Stimulated activated CD8-positive, alpha-beta memory T cell treated with anti-CD3 and anti-CD28 coated beads, Interleukin-12 subunit alpha, Interleukin-12 subunit beta, amount 100 ng/mL, for 24 hours (primary cell): ENCODE measurements at regions not wholly inside any gene's neighbourhood (a gene's known extent, or its start where the extent isn't known, plus 50 kb on each side); places are given as distances from the start of the nearest gene placed in this dataset.

Experiments used
- DNase-seq: peaks from one replicate; pipeline ENCODE4 v3.0.0-alpha.2; 2020; ENCODE audit errors: extremely low read depth

DNA sequence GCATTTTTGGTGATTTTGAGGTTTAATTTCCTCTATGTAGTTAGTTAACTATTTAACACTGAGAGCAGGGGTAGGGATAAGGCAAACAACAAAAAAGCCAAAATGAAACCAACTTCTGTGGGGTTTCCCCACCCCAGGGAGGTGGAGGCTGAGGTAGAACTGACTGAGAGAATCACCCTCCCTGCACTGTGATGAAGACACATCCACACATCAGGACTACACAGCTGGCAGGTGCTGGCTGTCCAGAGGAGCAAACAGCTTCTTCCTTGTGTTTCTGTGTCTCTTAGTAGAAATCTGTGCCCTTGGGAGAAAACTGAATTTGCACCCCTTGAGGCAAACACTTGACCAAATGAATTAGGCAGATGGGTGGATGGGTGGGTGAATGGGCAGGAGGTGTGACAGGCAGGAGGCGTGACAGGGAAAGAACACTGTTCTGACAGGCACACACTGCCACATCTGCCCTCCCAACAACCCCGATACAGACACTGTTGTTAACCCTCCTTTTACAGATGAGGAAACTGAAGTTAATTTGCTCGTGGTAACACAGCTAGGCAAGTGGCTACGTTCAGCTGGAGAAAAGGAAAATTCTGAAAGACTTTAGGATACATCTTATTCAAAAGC is 62.9 kb upstream of the AMZ2 start:
- DNase-seq, result no peak

DNA sequence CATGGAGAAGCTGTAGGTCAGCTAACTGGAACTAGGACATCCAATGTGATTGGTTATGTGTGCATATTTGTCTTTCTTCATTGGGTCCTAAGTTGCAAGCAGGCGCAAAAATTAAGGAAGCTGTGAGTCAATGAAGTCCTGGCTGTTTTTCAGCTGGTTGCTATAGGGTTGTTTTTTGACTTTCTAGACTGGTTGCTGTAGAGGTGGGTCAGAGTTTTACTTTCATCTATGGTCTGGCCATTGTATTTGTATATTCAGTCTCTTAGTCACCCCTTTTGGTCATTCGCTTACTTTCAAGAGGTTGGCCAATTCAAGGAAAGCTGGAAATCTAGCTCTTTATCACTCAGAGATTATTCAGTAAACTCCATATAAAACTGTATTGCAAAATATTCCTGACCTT is 62.0 kb upstream of the AMZ2 start:
- no peak for DNase-seq

DNA sequence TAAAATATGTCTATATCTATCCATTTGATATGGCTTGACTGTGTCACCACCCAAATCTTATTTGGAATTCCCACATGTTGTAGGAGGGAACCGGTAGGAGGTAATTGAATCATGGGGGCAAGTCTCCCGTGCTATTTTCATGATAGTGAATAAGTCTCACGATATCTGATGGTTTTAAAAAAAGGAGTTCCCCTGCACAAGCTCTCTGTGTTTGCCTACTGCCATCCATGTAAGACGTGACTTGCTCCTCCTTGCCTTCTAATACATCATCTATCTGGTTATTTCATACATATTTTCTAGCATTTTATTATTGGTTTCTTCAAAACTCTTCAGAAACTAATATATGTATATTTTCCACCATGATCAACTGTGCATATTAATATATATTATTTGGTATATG is 57.3 kb upstream of the AMZ2 start:
- no peak for DNase-seq

DNA sequence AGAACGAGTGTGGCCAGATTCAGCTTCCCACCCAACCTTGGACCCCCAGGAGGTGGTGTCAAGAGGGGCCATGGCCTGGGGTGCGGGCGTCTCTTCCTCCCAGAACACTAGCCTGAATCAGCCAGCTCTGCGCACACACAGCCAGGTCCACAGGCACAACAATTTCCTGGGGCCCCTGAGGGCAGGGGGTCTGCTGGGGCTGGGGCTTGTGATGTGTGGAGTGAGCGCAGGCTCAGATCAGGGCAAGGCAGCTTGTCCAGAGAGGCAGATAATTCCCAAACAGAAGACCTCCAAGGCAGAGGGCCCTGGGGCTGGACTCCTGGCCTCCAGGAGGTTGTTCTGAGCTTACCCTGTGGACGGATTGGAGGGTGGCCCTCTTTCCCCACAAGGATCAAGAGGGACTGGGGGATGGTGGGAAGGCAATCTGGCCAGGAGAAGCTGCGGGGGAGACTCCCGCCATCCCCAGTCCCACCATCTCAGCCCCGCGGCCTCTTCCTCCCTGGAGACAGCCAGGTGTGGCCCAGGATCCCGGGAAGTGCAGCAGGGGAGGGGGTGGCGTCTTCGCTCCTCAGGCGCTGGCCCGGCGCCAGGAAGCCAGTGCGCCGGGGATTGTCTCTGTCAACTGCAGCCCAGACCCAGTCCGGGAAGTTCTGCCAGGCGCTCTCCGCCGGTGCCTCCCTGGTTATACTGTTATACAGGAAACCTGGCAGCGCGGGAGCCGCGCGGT is 52.0 kb upstream of the AMZ2 start:
- DNase-seq, result no peak

DNA sequence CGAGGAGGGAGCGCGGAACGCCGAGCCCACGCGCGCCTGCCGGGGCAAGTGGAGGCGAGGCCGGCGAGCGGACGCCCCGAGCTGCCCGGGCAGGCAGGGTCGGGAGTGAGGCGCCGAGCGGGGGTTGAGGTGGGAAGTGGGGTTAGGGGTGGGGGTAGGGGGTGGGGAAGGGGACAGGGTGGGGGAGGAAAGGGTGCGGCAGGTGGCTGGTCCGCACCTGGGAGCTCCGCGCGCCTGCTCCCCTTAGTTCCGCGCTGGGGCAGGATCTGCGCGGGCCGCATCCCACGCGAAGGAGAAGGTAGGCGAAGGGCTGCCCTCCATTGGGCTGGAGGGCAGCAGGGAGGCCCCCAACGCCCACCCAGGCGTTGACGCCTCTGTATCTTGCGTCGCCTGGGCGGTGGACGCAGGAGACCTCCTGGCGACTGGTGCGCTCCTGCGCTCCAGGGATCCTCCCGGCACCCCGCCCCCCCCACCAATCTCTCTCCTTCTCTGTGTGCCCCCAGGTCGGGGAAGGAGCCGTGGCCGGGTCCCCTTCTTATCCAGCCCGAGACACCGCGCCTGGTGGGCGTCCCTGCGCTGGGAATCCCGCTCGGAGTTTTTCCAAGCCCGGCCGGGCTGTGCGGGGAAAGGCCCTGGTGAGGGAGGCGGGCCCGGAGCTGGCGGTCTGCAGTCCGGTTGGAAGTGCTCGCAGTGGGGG is 51.3 kb upstream of the AMZ2 start:
- no peak for DNase-seq

DNA sequence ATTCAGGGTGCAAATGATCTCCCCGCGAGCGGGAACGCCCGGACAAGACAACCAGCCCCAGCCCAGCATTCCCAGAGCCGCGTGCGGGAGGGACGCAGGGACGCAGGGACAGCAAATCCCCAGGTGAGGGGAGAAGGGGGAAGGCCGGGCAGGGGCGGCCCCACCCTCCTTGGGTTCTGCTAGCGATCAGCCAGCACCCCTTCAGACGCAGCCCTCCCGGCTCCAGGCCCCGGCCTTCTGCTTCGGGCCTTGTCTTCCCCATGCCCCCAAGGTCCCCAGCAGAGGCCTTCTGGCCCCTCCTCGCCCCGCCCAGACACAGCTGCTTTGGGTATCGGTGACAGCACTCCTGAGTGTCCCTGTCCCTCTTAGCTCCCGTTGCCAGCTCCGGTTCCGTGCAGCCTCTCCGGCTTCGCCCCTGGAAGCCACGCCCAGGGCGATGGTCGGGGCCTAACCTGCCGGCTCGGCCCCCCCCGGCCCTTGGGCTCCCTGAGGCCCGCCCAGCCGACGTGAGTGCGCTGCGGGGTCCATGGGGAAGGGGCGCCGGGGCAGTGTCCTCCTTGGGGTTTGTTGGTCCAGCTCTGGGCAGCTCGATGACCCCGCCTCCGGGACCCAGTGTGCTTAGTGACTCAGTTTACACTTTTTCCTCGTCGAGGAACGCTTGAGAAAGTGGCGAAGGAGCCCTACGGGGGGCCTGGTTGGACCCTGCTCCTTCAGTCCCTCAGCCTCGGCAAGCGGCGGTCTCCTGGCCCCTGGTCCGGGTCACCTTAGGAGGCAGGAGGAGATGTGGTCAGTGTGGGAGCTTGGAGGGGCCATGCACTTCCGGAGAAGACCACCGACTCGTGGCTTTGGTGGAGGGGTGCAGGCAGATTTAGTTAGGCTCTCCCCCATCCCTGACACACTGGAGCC is 50.5 kb upstream of the AMZ2 start:
- no peak for DNase-seq

DNA sequence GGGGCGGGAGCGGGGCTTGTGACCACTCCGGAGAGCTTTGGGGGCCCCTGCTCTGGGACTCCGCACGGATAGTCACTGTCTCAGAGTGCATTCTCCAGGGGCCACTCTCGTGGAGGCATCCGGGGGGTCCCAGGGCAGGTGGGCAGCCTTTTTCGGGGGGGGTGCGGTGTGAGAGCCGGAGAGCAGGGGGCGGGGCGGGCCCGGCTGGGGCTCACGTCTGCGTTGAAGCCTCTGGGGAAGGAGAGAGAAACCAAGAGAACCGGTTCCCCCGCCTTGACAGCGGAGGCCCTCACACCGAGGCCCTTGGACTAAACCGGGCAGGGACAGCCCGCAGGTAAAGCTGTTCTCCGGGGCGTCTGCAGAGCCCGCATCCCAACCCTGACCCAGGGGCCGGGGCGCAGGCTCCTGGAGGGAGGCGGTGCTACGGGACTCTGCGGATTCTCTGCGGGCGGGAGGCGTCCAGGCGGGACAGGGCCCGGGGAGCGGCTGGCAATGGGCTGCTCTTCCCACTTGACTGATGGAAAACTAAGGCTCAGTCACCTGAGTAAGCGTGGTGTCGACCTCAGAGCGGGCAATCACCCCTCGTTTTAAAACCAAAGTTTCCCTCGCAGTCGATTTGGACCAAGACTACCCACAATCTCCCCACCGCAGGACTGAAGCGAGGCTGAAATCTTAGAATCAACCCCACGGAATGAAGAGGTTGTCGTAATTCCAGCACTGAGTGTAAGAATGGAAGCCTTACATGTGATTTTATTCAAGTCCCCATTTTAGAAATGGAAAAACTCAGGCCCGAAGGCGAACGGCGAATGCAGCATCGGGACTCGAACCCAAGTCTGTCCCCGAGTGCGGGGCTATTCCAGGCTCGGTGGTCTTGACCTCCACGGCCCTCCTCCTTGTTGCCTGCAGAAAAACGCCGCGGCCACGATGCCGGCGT is 49.6 kb upstream of the AMZ2 start:
- DNase-seq, result no peak
